Activated T-helper 2 cell treated with anti-CD3 and anti-CD28 coated beads, Interferon-gamma antibody, Interleukin-2, Interleukin-4, amounts not matched to agents 10 μg/mL and 5 μg/mL and 100 μg/mL, durations not matched to agents 14 hours and 24 hours and 36 hours (primary cell): ENCODE measurements at regions not wholly inside any gene's neighbourhood (a gene's known extent, or its start where the extent isn't known, plus 50 kb on each side); places are given as distances from the start of the nearest gene placed in this dataset.

ENCODE experiments used
- DNase-seq: peaks from one replicate; pipeline ENCODE4 v3.0.0; 2021; ENCODE audit warnings: low spot score
- H3K27ac Mint-ChIP-seq: one replicate; pipeline ENCODE4 v1.8.0; 2021; ENCODE audit warnings: mixed read lengths
- H3K27me3 Mint-ChIP-seq: one replicate; pipeline ENCODE4 v1.8.0; 2021; ENCODE audit warnings: low read depth, mixed read lengths
- H3K36me3 Mint-ChIP-seq: one replicate; pipeline ENCODE4 v1.8.0; 2021; ENCODE audit warnings: low read depth, mixed read lengths
- H3K4me1 Mint-ChIP-seq: one replicate; pipeline ENCODE4 v1.8.0; 2021; ENCODE audit warnings: low read depth, mixed read lengths
- H3K4me3 Mint-ChIP-seq: one replicate; pipeline ENCODE4 v1.8.0; 2021; ENCODE audit warnings: low read depth, mild to moderate bottlenecking, moderate library complexity, mixed read lengths
- H3K9me3 Mint-ChIP-seq: one replicate; pipeline ENCODE4 v1.8.0; 2021; ENCODE audit warnings: mixed read lengths
- intact Hi-C: fragments of 100-400 bp; cut with micrococcal nuclease; formaldehyde crosslinking; loops from one replicate; pipeline ENCODE4 v1.15.1; 2023

DNA sequence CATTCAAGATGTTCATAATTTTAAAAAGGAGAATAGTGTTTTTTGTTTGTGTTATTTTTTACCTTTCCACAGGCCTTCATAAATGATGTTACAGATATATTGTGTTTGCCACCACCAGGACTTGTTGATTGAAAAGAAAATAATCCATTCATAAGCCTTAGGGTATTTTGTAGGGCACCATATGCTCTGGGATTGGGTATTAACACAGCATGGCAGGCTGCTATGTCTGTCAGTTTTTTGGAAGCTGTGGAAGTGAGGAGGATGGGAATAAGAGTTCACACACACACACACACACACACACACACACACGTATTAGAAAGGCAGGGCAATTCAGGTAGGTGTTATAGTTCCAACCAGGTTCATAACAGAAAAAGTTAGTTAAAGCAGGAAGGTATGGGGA lies 237.9 kb downstream of the HDGFL1 start:
- Mint-ChIP-seq H3K4me1 (no peaks in the 10 kb centered on the region), H3K27ac (no peak overlapping the region), H3K9me3 (no peaks in the 10 kb centered on the region), H3K27me3 (no peaks in the 10 kb centered on the region), H3K4me3 (no peak overlapping the region), H3K36me3 (no peaks in the 10 kb centered on the region)
- intact Hi-C loops = no loop called here
- no peak for DNase-seq

DNA sequence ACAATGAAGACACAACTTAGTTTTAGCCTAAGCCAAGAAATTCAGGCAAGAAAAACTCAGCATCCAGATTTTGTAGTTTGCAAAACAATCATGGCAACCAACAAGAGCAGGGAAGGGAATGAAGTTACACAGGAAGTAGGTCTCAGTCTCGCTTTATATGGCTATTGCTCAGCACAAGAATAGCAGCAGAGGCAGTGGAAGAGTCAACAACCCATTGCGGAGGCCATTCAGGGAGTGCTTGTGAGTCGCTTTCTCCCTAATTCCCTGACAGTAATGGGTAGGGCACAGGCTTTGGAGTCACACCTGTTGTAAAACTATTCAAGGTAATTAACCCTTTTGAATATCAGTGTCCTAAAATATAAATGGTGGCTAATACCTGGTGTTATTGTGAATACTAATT lies 238.5 kb downstream of the HDGFL1 start:
- intact Hi-C loops = no loop called here
- Mint-ChIP-seq H3K4me1 (no peaks in the 10 kb centered on the region), H3K27ac (no peak overlapping the region), H3K9me3 (no peaks in the 10 kb centered on the region), H3K27me3 (no peaks in the 10 kb centered on the region), H3K36me3 (no peaks in the 10 kb centered on the region), H3K4me3 (no peak overlapping the region)
- DNase-seq = no peak

DNA sequence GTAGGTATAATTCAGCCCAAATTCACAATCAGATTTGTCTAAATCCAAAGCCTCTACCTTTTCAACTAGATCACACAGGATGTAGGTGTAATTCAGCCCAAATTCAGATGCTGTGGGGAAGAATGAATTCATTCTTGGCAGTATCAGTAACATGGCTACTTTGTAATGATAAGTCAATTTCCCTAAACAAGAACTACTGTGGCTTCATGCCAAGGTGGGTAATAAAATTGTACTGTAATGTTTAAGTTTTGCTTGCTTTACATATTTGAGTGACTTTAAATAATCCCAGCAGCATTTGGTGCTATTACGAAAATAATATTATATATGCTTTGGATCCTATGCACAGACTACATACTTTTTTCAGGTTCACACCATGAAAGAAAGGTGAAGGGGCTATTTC lies 239.1 kb downstream of the HDGFL1 start:
- intact Hi-C loops = no loop called here
- no peak for DNase-seq
- Mint-ChIP-seq H3K9me3 (no peaks in the 10 kb centered on the region), H3K4me3 (no peak overlapping the region), H3K27me3 (no peaks in the 10 kb centered on the region), H3K4me1 (no peaks in the 10 kb centered on the region), H3K27ac (no peak overlapping the region), H3K36me3 (no peaks in the 10 kb centered on the region)

DNA sequence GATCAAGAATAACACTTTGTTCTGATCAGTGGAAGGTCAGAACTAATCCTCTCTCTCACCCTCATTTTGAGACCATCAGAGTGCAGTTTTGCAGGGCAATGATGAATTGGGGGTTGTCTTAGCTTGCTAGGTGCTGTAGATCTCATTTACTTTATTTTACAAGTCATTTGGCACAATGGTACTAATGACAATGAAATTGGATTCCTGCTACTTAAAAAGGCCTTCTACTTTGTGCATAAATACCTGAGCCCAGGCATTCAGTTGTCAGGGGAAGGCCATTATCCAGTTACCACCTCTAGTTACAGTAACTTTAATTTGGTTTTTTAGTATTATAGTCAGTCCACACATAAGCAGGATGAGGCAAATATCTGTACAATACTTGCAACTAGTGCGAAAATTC lies 240.0 kb downstream of the HDGFL1 start:
- no peak for DNase-seq
- H3K9me3 Mint-ChIP-seq = no peaks in the 10 kb centered on the region
- no peaks in the 10 kb centered on the region for H3K27me3 Mint-ChIP-seq
- H3K4me1 Mint-ChIP-seq = no peaks in the 10 kb centered on the region
- no peaks in the 10 kb centered on the region for H3K36me3 Mint-ChIP-seq
- no peak overlapping the region for H3K27ac Mint-ChIP-seq
- H3K4me3 Mint-ChIP-seq = no peak overlapping the region
- intact Hi-C loops = no loop called here

DNA sequence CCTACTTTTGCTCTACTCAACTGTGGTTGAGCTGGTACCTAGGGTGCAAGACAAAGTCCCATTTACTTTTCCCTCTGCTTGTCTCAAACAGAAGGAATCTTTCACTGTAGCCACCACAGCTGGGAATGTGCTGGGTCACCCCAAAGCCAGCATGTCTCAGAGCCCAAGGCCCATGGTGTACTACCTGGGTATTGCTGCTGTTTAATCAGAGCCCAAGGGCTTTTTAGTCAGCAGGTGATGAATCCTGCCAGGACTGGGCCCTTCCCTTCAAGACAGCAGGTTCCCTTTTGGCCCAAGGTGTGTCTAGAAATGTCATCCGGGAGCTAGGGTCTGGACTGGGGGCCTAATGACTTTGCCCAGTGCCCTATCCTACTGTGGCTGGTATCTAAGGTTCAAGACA lies 249.8 kb downstream of the HDGFL1 start:
- H3K36me3 Mint-ChIP-seq = no peaks in the 10 kb centered on the region
- H3K9me3 Mint-ChIP-seq = peaks cover 7% of the 10 kb centered on the region
- H3K4me1 Mint-ChIP-seq = no peaks in the 10 kb centered on the region
- DNase-seq = no peak
- intact Hi-C loops = no loop called here
- no peak overlapping the region for H3K4me3 Mint-ChIP-seq
- H3K27ac Mint-ChIP-seq = no peak overlapping the region
- no peaks in the 10 kb centered on the region for H3K27me3 Mint-ChIP-seq

DNA sequence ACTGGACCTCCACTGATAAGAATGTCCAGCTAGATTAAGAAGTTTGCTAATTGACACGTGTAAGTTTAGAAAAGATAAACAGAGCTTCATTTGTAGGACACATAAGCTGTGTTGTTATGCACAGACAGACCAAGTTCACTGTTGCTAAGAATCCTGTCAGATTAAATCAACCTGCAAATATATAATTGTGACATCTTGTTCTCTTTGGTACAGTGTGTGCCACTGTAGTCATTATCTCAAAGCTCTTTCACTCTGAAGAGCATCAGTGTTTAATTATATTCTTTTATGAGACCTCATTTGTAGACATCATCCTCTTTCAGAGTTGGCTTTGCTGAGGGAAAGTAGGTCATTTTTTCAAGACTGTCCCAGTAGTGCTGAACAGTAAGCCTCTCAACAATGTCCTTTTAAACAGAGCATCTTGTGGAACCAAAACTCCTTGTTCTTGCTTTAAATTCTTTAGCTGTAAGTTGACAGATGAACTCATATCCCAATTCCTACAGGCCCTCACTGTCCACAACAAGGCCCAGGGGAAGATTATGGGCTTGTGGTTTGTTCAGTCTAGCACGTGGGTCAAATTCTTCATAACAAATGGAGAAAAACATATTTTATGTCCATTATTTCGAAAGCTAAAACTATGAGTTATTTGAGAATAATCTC lies 252.4 kb downstream of the HDGFL1 start:
- H3K27me3 Mint-ChIP-seq = no peaks in the 10 kb centered on the region
- no peaks in the 10 kb centered on the region for H3K36me3 Mint-ChIP-seq
- intact Hi-C loops = no loop called here
- peaks cover 7% of the 10 kb centered on the region for H3K9me3 Mint-ChIP-seq
- H3K4me1 Mint-ChIP-seq = no peaks in the 10 kb centered on the region
- H3K4me3 Mint-ChIP-seq = no peak overlapping the region
- no peak overlapping the region for H3K27ac Mint-ChIP-seq
- no peak for DNase-seq

DNA sequence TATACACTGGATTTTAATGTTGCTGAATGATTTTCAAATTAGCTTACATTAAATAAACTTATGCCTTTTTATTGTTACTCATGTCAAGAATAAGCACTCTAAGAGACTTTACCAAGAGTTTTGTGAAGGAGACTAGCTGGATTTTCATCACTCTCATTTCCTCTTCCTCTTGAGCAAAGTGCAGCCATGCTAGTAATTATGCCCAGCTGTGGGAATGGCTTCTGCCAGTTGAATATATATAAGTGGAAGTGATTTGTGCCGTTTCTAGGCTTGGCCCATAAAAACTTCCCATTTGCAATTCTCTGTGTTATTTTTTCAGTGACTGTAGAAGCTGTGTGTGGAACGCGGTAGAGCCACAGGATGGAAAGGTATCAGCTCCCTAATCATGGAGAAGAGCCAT lies 255.8 kb downstream of the HDGFL1 start:
- Mint-ChIP-seq H3K27ac (no peak overlapping the region), H3K36me3 (no peaks in the 10 kb centered on the region), H3K4me3 (no peak overlapping the region), H3K4me1 (no peaks in the 10 kb centered on the region), H3K27me3 (no peaks in the 10 kb centered on the region), H3K9me3 (no peaks in the 10 kb centered on the region)
- DNase-seq = no peak
- intact Hi-C loops = no loop called here

DNA sequence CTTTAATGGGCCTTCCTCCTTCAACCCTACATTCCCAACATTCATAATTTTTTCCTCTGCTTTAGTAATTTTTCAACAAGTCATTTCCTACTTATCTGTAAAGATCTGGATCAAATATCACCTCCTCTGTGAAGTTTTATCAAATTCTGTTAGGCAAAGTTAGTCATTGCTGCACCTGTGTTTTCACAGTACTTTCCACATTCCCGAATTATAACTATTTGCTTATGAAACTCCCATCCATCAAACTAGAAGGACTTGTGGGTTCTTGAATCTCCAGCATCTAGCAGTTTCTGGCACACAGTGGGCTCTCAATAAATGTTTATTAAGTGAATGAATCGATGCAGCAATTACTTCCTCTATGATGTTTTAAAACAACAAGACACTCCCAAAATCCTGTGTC lies 257.6 kb downstream of the HDGFL1 start:
- Mint-ChIP-seq H3K4me3 (no peak overlapping the region), H3K36me3 (no peaks in the 10 kb centered on the region), H3K27ac (no peak overlapping the region), H3K9me3 (no peaks in the 10 kb centered on the region), H3K27me3 (no peaks in the 10 kb centered on the region), H3K4me1 (no peaks in the 10 kb centered on the region)
- intact Hi-C loops = no loop called here
- DNase-seq = no peak

DNA sequence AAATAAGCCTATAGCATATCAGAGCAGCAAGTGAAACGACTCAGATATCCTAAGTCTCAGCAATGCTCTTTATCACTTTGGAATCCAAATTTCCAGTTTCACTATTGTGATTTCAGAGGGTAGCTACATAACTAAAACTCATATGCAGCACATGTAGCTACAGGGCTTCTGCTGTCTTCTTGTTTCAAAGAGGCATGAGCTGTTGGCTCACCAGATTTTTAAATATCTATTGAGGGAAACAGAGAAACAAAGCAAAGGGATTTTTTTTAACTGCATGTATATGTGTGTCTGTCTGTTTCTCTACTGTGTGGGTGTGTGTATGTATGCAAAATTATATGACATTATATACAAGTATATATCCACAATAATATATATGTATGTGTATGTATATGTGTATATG lies 258.4 kb downstream of the HDGFL1 start:
- DNase-seq = no peak
- Mint-ChIP-seq H3K4me3 (no peak overlapping the region), H3K4me1 (no peaks in the 10 kb centered on the region), H3K36me3 (no peaks in the 10 kb centered on the region), H3K27ac (no peak overlapping the region), H3K9me3 (no peaks in the 10 kb centered on the region), H3K27me3 (no peaks in the 10 kb centered on the region)
- intact Hi-C loops = no loop called here

DNA sequence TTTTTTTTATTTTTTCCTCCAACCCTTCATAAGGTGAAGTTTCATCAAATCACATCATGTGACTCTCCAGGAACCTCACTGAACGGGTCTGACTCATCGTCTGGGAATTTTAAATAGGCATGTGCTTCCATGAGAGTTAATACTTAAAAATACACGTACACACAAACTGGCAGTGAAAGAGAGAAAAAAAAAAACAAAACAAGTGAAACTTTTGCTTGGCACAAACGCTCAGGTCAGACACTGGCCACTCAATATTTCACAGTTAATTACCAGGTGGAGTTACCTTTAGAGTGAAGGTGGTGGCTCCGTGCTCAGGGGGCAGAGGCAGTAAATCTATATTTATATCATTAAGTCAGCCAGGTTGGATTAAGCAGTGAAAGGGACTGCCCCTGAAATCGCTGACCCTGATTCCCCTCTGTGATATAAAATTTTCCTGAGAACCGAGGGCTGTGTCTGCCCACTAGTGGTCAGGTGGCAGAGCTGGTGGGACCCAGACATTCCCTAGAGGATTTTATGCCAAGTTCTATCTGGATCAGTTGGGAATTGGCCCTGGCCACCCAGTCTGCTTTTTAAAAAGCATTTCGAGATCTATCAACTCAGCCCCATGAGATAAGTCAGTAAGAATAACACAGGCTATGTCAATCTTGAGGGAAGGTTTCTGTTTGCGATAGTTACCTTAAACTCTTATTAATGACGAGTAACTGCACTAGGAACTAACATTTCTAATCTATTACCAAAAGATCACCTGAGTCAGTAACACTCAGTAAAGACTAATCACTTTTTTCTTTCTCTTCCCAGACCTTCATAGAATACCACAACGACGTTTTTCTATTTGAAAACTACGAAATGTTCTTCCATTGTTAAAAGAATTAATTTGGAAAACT lies 259.1 kb downstream of the HDGFL1 start:
- intact Hi-C loops = no loop called here
- no peaks in the 10 kb centered on the region for H3K36me3 Mint-ChIP-seq
- no peak overlapping the region for H3K4me3 Mint-ChIP-seq
- no peak overlapping the region for H3K27ac Mint-ChIP-seq
- no peaks in the 10 kb centered on the region for H3K4me1 Mint-ChIP-seq
- no peaks in the 10 kb centered on the region for H3K9me3 Mint-ChIP-seq
- DNase-seq = no peak
- no peaks in the 10 kb centered on the region for H3K27me3 Mint-ChIP-seq

DNA sequence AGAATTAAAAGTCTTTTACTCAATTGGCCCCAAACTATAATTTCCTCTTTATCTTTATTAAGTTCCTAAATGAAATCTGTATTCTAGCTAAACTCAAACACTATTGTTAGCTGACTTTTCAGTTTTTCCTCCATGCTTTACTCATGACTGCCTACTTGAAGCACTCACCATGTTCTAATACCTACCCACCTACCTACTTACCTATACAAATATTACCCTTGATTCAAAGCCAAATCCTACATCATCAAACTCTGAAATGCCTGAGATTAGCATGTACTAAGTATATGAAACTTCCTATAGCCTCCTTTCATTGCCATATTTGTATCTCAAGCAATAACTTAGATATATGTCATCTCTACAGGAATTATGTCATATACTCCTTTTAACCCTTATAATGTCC lies 259.7 kb downstream of the HDGFL1 start:
- Mint-ChIP-seq H3K27ac (no peak overlapping the region), H3K4me1 (no peaks in the 10 kb centered on the region), H3K9me3 (no peaks in the 10 kb centered on the region), H3K36me3 (no peaks in the 10 kb centered on the region), H3K27me3 (no peaks in the 10 kb centered on the region), H3K4me3 (no peak overlapping the region)
- intact Hi-C loops = no loop called here
- no peak for DNase-seq

DNA sequence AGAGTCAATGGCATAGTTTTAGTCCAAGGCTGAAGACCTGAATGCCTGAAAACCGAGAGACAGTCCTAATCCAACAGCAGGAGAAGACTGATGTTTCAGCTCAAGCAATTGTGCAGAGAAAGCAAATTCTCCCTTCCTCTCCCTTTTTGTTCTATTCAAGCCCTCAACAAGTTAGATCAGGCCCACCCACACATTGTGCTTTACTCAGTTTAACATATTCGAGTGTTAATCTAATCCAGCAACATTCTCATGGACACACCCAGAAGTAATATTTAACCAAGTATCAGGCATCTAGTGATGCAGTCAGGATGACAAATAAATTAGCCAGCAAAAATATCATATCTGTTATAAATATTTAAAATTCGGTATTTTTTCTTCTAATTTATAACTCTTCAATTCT lies 261.1 kb downstream of the HDGFL1 start:
- Mint-ChIP-seq H3K27me3 (no peaks in the 10 kb centered on the region), H3K4me3 (no peak overlapping the region), H3K36me3 (no peaks in the 10 kb centered on the region), H3K9me3 (peaks cover 5% of the 10 kb centered on the region), H3K4me1 (no peaks in the 10 kb centered on the region), H3K27ac (no peak overlapping the region)
- DNase-seq = no peak
- intact Hi-C loops = no loop called here

DNA sequence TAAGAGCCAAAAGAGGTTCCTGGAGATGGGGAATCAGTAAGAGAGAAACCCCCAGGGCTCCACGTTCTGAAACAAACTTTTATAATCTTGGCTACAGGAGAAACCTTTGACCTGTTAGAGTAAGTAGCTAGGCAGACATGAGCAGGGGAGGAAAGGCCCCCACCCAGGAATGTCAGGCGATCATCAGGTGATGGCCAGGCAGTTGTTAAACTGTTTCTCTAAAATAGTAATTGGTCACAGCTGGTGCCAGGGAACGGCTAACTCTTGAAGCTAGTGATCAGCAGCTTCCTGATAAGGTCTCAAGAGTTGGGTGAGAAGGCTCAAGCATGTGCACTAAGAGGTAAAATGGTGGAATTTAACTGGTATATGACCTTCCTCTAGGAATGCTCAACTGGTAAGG lies 263.8 kb downstream of the HDGFL1 start:
- no peaks in the 10 kb centered on the region for H3K36me3 Mint-ChIP-seq
- DNase-seq = no peak
- intact Hi-C loops = no loop called here
- H3K27me3 Mint-ChIP-seq = no peaks in the 10 kb centered on the region
- peaks cover 8% of the 10 kb centered on the region for H3K9me3 Mint-ChIP-seq
- H3K4me3 Mint-ChIP-seq = no peak overlapping the region
- H3K27ac Mint-ChIP-seq = no peak overlapping the region
- no peaks in the 10 kb centered on the region for H3K4me1 Mint-ChIP-seq
